ENCODE measurements at regions not wholly inside any gene's neighbourhood (a gene's known extent, or its start where the extent isn't known, plus 50 kb on each side); places are given as distances from the start of the nearest gene placed in this dataset.
"Not testable (repeated sequence)": the region's sequence is repeated elsewhere in the genome, so short reads cannot be mapped to it uniquely, and the experiment has no call there.

DNA sequence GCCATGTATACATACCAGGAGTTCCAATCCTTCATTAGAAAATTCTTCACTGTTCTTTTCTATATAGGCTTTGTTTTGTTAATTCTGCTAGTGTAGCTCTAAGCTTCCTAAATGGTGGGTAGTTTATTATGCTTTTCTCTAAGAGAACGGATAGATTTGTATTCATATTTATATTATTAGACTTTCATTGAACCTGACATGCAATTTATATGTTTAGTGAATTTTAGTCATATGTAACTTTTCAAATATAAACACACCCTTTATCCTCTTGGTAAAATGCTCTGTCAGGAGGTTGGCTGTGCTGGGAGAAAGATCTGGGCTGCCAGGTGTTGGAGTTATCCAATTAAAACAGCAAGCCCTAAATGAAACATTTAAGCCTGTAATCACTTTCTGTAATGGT, 369.7 kb upstream of the RGS18 start:
- Mint-ChIP-seq H3K9me3 (peaks cover 0 to 25% (median 4%) of the 10 kb centered on the region in 11 donors), H3K4me3 (no peak overlapping the region), H3K4me1 (no peaks in the 10 kb centered on the region), H3K27ac (no peak overlapping the region), H3K36me3 (no peaks in the 10 kb centered on the region), H3K27me3 (no peaks in the 10 kb centered on the region)
- no peaks in the 10 kb centered on the region for H3K27me3 ChIP-seq (ENCODE audit: control insufficient read depth in 2 of 2, insufficient read depth in 2 of 2, low read length in 2 of 2)
- intact Hi-C loops (cut with micrococcal nuclease) = no loop called here
- ATAC-seq = no peak
- POLR2A ChIA-PET = no interaction called here
- DNase-seq = no peak
- CTCF ChIA-PET = no interaction called here
- H3K36me3 ChIP-seq (ENCODE audit: control insufficient read depth in 2 of 3, insufficient read depth in 3 of 3, low read length in 3 of 3) = no peaks in the 10 kb centered on the region
- H3K9me3 ChIP-seq (ENCODE audit: control insufficient read depth in 2 of 3, low read length in 3 of 3) = no peaks in the 10 kb centered on the region
- no peak overlapping the region for H3K27ac ChIP-seq (ENCODE audit: low read depth, low read length)
- H3K4me3 ChIP-seq (ENCODE audit: low read length) = no peak overlapping the region
- no peaks in the 10 kb centered on the region for H3K4me1 ChIP-seq (ENCODE audit: control insufficient read depth in 2 of 2, insufficient read depth in 2 of 2, low read length in 2 of 2)

DNA sequence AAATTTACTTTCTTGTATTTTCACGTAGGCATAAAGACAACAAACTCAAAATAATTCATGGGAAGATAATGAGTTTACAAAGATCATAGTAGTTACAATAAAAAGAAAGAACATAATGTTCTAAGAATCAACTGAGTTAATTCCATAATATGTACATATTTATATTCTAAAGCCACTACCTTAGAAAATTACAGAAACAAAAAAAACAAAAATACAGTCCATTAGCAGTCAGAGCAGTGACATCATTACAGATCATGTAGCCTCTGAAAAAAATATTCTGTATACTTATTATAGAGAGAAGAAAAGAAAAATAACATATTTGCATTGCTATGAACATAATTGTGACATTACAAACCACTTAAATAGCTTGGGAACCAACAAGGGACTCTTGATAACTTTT, 360.1 kb upstream of the RGS18 start:
- Histone ChIP-seq H3K9me3 (ENCODE audit: control insufficient read depth in 2 of 3, low read length in 3 of 3) (no peaks in the 10 kb centered on the region), H3K4me1 (ENCODE audit: control insufficient read depth in 2 of 2, insufficient read depth in 2 of 2, low read length in 2 of 2) (no peaks in the 10 kb centered on the region), H3K27ac (ENCODE audit: low read depth, low read length) (no peak overlapping the region), H3K27me3 (ENCODE audit: control insufficient read depth in 2 of 2, insufficient read depth in 2 of 2, low read length in 2 of 2) (no peaks in the 10 kb centered on the region), H3K4me3 (ENCODE audit: low read length) (no peak overlapping the region), H3K36me3 (ENCODE audit: control insufficient read depth in 2 of 3, insufficient read depth in 3 of 3, low read length in 3 of 3) (no peaks in the 10 kb centered on the region)
- ChIA-PET POLR2A (no interaction called here), CTCF (no interaction called here)
- H3K27me3 Mint-ChIP-seq = no peaks in the 10 kb centered on the region
- no peak overlapping the region for H3K27ac Mint-ChIP-seq
- H3K4me3 Mint-ChIP-seq = no peak overlapping the region
- DNase-seq = no peak
- H3K9me3 Mint-ChIP-seq = peaks cover 0 to 4% (median 2%) of the 10 kb centered on the region in 11 donors
- ATAC-seq = no peak
- intact Hi-C loops (cut with micrococcal nuclease) = no loop called here
- H3K36me3 Mint-ChIP-seq = no peaks in the 10 kb centered on the region
- no peaks in the 10 kb centered on the region for H3K4me1 Mint-ChIP-seq

DNA sequence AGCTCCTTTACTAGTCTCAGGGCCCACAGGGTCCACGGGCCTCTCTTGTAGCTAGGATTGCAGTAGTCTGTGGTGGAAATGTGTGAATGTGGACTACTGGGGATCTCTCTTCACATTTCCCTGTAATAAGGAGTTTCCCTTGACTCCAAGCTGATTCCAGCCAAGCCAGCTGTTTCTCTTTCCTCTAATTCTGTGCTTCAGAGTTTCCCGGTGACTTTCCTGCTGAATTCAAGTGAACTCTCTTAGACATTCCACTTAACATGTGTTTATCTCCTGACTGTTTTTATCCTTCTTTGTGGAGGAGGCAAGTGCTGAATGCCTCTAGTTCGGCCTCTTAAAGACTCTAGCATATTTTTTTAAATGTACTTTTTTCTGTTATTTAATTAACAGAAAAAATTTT, 354.0 kb upstream of the RGS18 start:
- no peaks in the 10 kb centered on the region for H3K4me1 Mint-ChIP-seq
- no peak overlapping the region for H3K4me3 Mint-ChIP-seq
- no peaks in the 10 kb centered on the region for H3K36me3 Mint-ChIP-seq
- no peaks in the 10 kb centered on the region for H3K27me3 Mint-ChIP-seq
- Histone ChIP-seq H3K27ac (ENCODE audit: low read depth, low read length) (no peak overlapping the region), H3K9me3 (ENCODE audit: control insufficient read depth in 2 of 3, low read length in 3 of 3) (peaks cover 0 to 6% (median 0%) of the 10 kb centered on the region in 3 experiments), H3K27me3 (ENCODE audit: control insufficient read depth in 2 of 2, insufficient read depth in 2 of 2, low read length in 2 of 2) (no peaks in the 10 kb centered on the region), H3K4me1 (ENCODE audit: control insufficient read depth in 2 of 2, insufficient read depth in 2 of 2, low read length in 2 of 2) (no peaks in the 10 kb centered on the region), H3K36me3 (ENCODE audit: control insufficient read depth in 2 of 3, insufficient read depth in 3 of 3, low read length in 3 of 3) (no peaks in the 10 kb centered on the region), H3K4me3 (ENCODE audit: low read length) (no peak overlapping the region)
- ATAC-seq (no peak), DNase-seq (no peak)
- intact Hi-C loops (cut with micrococcal nuclease) = no loop called here
- ChIA-PET POLR2A (no interaction called here), CTCF (no interaction called here)
- H3K9me3 Mint-ChIP-seq = peaks cover 0 to 12% (median 0%) of the 10 kb centered on the region in 11 donors
- no peak overlapping the region for H3K27ac Mint-ChIP-seq

DNA sequence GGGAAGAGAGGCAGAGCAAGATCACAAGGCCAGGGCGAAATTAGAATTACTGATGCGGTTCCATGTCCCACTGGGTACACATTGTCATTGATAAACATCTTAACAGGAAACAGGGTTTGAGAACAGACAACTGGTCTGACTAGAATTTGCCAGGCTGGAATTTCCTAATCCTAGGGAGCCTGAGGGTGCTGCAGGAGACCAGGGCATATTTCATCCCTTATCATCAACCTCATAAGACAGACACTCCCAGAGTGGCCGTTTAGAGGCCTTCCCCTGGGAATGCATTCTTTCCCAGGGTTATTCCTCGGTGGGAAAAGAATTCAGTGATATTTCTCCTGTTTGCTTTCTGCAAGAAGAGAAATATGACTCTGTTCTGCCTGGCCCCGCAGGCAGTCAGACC, 344.7 kb upstream of the RGS18 start:
- H3K36me3 Mint-ChIP-seq; CTCF ChIA-PET; H3K27me3 Mint-ChIP-seq; ATAC-seq; H3K27me3 ChIP-seq (ENCODE audit: control insufficient read depth in 2 of 2, insufficient read depth in 2 of 2, low read length in 2 of 2); H3K9me3 ChIP-seq (ENCODE audit: control insufficient read depth in 2 of 3, low read length in 3 of 3); H3K4me1 ChIP-seq (ENCODE audit: control insufficient read depth in 2 of 2, insufficient read depth in 2 of 2, low read length in 2 of 2); H3K4me3 Mint-ChIP-seq; H3K36me3 ChIP-seq (ENCODE audit: control insufficient read depth in 2 of 3, insufficient read depth in 3 of 3, low read length in 3 of 3); H3K27ac Mint-ChIP-seq; H3K27ac ChIP-seq (ENCODE audit: low read depth, low read length); H3K4me3 ChIP-seq (ENCODE audit: low read length); POLR2A ChIA-PET; DNase-seq; H3K4me1 Mint-ChIP-seq; intact Hi-C loops (cut with micrococcal nuclease): not testable (repeated sequence)
- peaks cover 0 to 25% (median 5%) of the 10 kb centered on the region in 11 donors for H3K9me3 Mint-ChIP-seq

- intact Hi-C loops (cut with micrococcal nuclease) = no loop called here
- Histone ChIP-seq H3K4me3 (ENCODE audit: low read length) (no peak overlapping the region), H3K36me3 (ENCODE audit: control insufficient read depth in 2 of 3, insufficient read depth in 3 of 3, low read length in 3 of 3) (no peaks in the 10 kb centered on the region), H3K27ac (ENCODE audit: low read depth, low read length) (no peak overlapping the region), H3K9me3 (ENCODE audit: control insufficient read depth in 2 of 3, low read length in 3 of 3) (no peaks in the 10 kb centered on the region), H3K4me1 (ENCODE audit: control insufficient read depth in 2 of 2, insufficient read depth in 2 of 2, low read length in 2 of 2) (no peaks in the 10 kb centered on the region), H3K27me3 (ENCODE audit: control insufficient read depth in 2 of 2, insufficient read depth in 2 of 2, low read length in 2 of 2) (no peaks in the 10 kb centered on the region)
- Mint-ChIP-seq H3K4me1 (no peaks in the 10 kb centered on the region), H3K27me3 (no peaks in the 10 kb centered on the region), H3K27ac (no peak overlapping the region), H3K4me3 (no peak overlapping the region), H3K36me3 (no peaks in the 10 kb centered on the region), H3K9me3 (peaks cover 0 to 22% (median 5%) of the 10 kb centered on the region in 11 donors)
- ChIA-PET POLR2A (no interaction called here), CTCF (no interaction called here)
- ATAC-seq (no peak), DNase-seq (no peak)
These were observed 340.1 kb upstream of the RGS18 start for GRCh38 chr1:191818198-191818597.

GRCh38 chr1:191831572-191831971, 326.7 kb upstream of the RGS18 start:
- no peaks in the 10 kb centered on the region for H3K27me3 ChIP-seq (ENCODE audit: control insufficient read depth in 2 of 2, insufficient read depth in 2 of 2, low read length in 2 of 2)
- H3K4me1 ChIP-seq (ENCODE audit: control insufficient read depth in 2 of 2, insufficient read depth in 2 of 2, low read length in 2 of 2) = no peaks in the 10 kb centered on the region
- H3K36me3 ChIP-seq (ENCODE audit: control insufficient read depth in 2 of 3, insufficient read depth in 3 of 3, low read length in 3 of 3) = no peaks in the 10 kb centered on the region
- H3K27ac ChIP-seq (ENCODE audit: low read depth, low read length) = no peak overlapping the region
- intact Hi-C loops (cut with micrococcal nuclease) = no loop called here
- no peak overlapping the region for H3K4me3 Mint-ChIP-seq
- peaks cover 0 to 13% (median 1%) of the 10 kb centered on the region in 11 donors for H3K9me3 Mint-ChIP-seq
- H3K27me3 Mint-ChIP-seq = no peaks in the 10 kb centered on the region
- ChIA-PET CTCF (no interaction called here), POLR2A (no interaction called here)
- no peaks in the 10 kb centered on the region for H3K36me3 Mint-ChIP-seq
- no peak for DNase-seq
- no peaks in the 10 kb centered on the region for H3K9me3 ChIP-seq (ENCODE audit: control insufficient read depth in 2 of 3, low read length in 3 of 3)
- H3K27ac Mint-ChIP-seq = no peak overlapping the region
- no peak for ATAC-seq
- no peak overlapping the region for H3K4me3 ChIP-seq (ENCODE audit: low read length)
- H3K4me1 Mint-ChIP-seq = peaks cover 0 to 1% (median 0%) of the 10 kb centered on the region in 7 donors

GRCh38 chr1:191839891-191840290, 318.4 kb upstream of the RGS18 start:
- intact Hi-C loops (cut with micrococcal nuclease) = no loop called here
- ATAC-seq = no peak
- CTCF ChIA-PET = no interaction called here
- Histone ChIP-seq H3K4me3 (ENCODE audit: low read length) (no peak overlapping the region), H3K27ac (ENCODE audit: low read depth, low read length) (no peak overlapping the region), H3K4me1 (ENCODE audit: control insufficient read depth in 2 of 2, insufficient read depth in 2 of 2, low read length in 2 of 2) (no peaks in the 10 kb centered on the region), H3K9me3 (ENCODE audit: control insufficient read depth in 2 of 3, low read length in 3 of 3) (no peaks in the 10 kb centered on the region), H3K27me3 (ENCODE audit: control insufficient read depth in 2 of 2, insufficient read depth in 2 of 2, low read length in 2 of 2) (no peaks in the 10 kb centered on the region), H3K36me3 (ENCODE audit: control insufficient read depth in 2 of 3, insufficient read depth in 3 of 3, low read length in 3 of 3) (no peaks in the 10 kb centered on the region)
- DNase-seq = no peak
- Mint-ChIP-seq H3K27me3 (no peaks in the 10 kb centered on the region), H3K36me3 (no peaks in the 10 kb centered on the region), H3K9me3 (peaks cover 0 to 20% (median 2%) of the 10 kb centered on the region in 11 donors), H3K4me1 (no peaks in the 10 kb centered on the region), H3K4me3 (no peak overlapping the region), H3K27ac (no peak overlapping the region)
- POLR2A ChIA-PET = no interaction called here

All from naive thymus-derived CD4-positive, alpha-beta T cell (primary cell).